Adrenal gland (tissue), 5 donors: ENCODE measurements at regions not wholly inside any gene's neighbourhood (a gene's known extent, or its start where the extent isn't known, plus 50 kb on each side); places are given as distances from the start of the nearest gene placed in this dataset.

Source experiments
- CTCF ChIP-seq, 6 experiments: fragments of 450-650 bp in 4 of 6; fragments of 200-600 bp in 2 of 6; sonication (generic) in 1 of 6; IDR thresholded peaks; 1 replicate in 5 of 6; 2 replicates in 1 of 6; pipeline versions ENCODE4 v1.5.1 to v1.8.0; 2016 to 2021; ENCODE audit warnings: antibody characterized with exemption in 6 of 6, mild to moderate bottlenecking in 2 of 6, moderate library complexity in 1 of 6
- POLR2A ChIP-seq, 2 donors: fragments of 450-650 bp; IDR thresholded peaks; one replicate each; pipeline ENCODE4 v1.6.1; 2017; ENCODE audit warnings: antibody characterized with exemption in 2 of 2, mild to moderate bottlenecking in 2 of 2, moderate library complexity in 1 of 2
- donor health status: DM: no; HTN: no; CAD: no.

DNA sequence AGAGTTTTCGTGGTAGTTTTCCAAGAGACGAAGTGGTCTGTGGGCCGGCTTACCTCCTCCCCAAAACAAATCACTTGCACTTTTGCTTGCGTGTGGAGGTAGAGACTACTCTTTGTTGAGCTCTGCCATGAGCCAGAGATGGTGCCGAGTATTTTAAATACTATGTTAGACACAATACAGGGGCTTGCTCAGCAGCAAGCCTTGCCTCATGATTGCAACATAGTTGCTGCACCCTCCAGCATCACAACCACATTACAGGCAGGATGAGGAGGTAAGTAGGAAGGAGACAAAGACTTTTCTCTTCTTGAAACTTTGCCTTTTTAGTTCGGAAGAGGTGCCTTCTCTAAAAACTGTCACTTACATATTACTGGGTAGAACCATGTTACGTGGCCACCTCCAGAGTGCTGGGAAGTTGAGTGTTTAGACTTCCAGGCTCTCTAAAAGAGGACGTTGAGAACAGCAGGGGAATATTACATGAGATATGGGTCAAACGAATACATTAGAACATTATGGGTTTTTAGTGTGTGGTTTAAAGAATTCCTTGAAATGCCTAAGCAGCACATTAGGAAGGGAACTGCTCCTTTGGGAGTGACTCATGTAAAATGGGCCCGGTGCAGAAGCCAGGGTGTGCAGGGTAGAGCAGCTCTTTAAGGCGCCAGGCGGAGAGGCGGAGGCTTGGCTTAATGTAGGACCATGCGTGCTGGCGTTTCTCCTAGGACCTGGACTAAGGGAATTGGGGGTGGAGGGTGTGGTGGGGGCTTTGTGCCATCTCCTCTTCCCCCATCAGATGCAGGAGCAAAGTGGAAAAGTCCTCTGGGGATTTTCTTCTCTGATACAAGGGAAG, 110.6 kb upstream of the PRMT8 start:
- no peak for TF ChIP-seq POLR2A (IDR thresholded peaks at IDR 0.05)
- TF ChIP-seq CTCF (IDR thresholded peaks at IDR 0.05), result no peak
